CD8-positive, alpha-beta memory T cell (primary cell): ENCODE measurements at regions not wholly inside any gene's neighbourhood (a gene's known extent, or its start where the extent isn't known, plus 50 kb on each side); places are given as distances from the start of the nearest gene placed in this dataset.

Experiments
- CTCF ChIA-PET: fragments of 350-600 bp; sonication (Branson Sonifier 250); formaldehyde crosslinking; loops from one replicate; lab custom pipeline; 2021; ENCODE audit warnings: antibody characterized with exemption; lab: Charles Lee
- POLR2A ChIA-PET: fragments of 350-600 bp; sonication (Branson Sonifier 250); formaldehyde crosslinking; loops from one replicate; lab custom pipeline; 2021; ENCODE audit warnings: antibody characterized with exemption; lab: Charles Lee
- DNase-seq, 5 donors: peaks; one replicate each; pipeline versions ENCODE4 v3.0.0 to v3.0.0-alpha.2; 2020 to 2022; ENCODE audit warnings: mixed read lengths in 1 of 5
- H3K27ac ChIP-seq: one replicate; pipeline ENCODE4 v1.7.0; 2013; ENCODE audit warnings: low read depth, mild to moderate bottlenecking, low read length, moderate library complexity
- H3K27me3 ChIP-seq: 2 replicates; pipeline ENCODE4 v1.7.0; 2013; ENCODE audit warnings: low read length, mild to moderate bottlenecking; ENCODE audit not compliant: insufficient read depth, poor library complexity, severe bottlenecking
- H3K36me3 ChIP-seq: 2 replicates; pipeline ENCODE4 v1.7.0; 2013; ENCODE audit warnings: mild to moderate bottlenecking, low read length, moderate library complexity; ENCODE audit not compliant: insufficient read depth
- H3K4me1 ChIP-seq: 2 replicates; pipeline ENCODE4 v1.7.0; 2013; ENCODE audit warnings: mild to moderate bottlenecking, low read length, moderate library complexity; ENCODE audit not compliant: insufficient read depth
- H3K4me3 ChIP-seq: 2 replicates; pipeline ENCODE4 v1.7.0; 2013; ENCODE audit warnings: mild to moderate bottlenecking, low read length
- H3K9me3 ChIP-seq: 2 replicates; pipeline ENCODE4 v1.7.0; 2013; ENCODE audit warnings: mild to moderate bottlenecking, low read length
- H3K27ac Mint-ChIP-seq, 8 donors: one replicate each; pipeline ENCODE4 v1.8.0; 2020 to 2021; ENCODE audit warnings: mixed read lengths in 8 of 8, mild to moderate bottlenecking in 6 of 8, inconsistent platforms in 3 of 8, moderate library complexity in 3 of 8
- H3K27me3 Mint-ChIP-seq, 2 donors: one replicate each; pipeline ENCODE4 v1.8.0; 2020 to 2021; ENCODE audit warnings: mixed read lengths in 2 of 2, mild to moderate bottlenecking in 1 of 2, moderate library complexity in 1 of 2
- H3K36me3 Mint-ChIP-seq, 3 donors: one replicate each; pipeline ENCODE4 v1.8.0; 2020 to 2021; ENCODE audit warnings: mixed read lengths in 3 of 3, inconsistent platforms in 1 of 3, mild to moderate bottlenecking in 1 of 3
- H3K4me1 Mint-ChIP-seq, 3 donors: one replicate each; pipeline ENCODE4 v1.8.0; 2020 to 2021; ENCODE audit warnings: mixed read lengths in 3 of 3, inconsistent platforms in 1 of 3, mild to moderate bottlenecking in 1 of 3
- H3K4me3 Mint-ChIP-seq, 7 donors: one replicate each; pipeline ENCODE4 v1.8.0; 2020 to 2021; ENCODE audit warnings: mixed read lengths in 7 of 7, mild to moderate bottlenecking in 6 of 7, moderate library complexity in 4 of 7, inconsistent platforms in 2 of 7
- H3K9me3 Mint-ChIP-seq, 5 donors: one replicate each; pipeline ENCODE4 v1.8.0; 2020 to 2022; ENCODE audit warnings: mixed read lengths in 5 of 5, mild to moderate bottlenecking in 3 of 5, moderate library complexity in 2 of 5, inconsistent platforms in 1 of 5

- Histone ChIP-seq H3K4me3 (no peak overlapping the region), H3K9me3 (no peaks in the 10 kb centered on the region), H3K36me3 (no peaks in the 10 kb centered on the region), H3K27ac (no peak overlapping the region), H3K27me3 (no peaks in the 10 kb centered on the region), H3K4me1 (no peaks in the 10 kb centered on the region)
- CTCF ChIA-PET = no interaction called here
- Mint-ChIP-seq H3K4me1 (no peaks in the 10 kb centered on the region), H3K36me3 (peaks cover 0 to 3% (median 0%) of the 10 kb centered on the region in 3 donors), H3K27me3 (peaks cover 2 to 6% of the 10 kb centered on the region in 2 donors), H3K9me3 (peaks cover 0 to 6% (median 3%) of the 10 kb centered on the region in 5 donors), H3K27ac (no peak overlapping the region), H3K4me3 (no peak overlapping the region)
- DNase-seq = no peak
- POLR2A ChIA-PET = no interaction called here
Measured at GRCh38 chr10:3395041-3395440, 222.5 kb upstream of the PITRM1 start.

- ChIA-PET CTCF (no interaction called here), POLR2A (no interaction called here)
- Histone ChIP-seq H3K36me3 (no peaks in the 10 kb centered on the region), H3K4me3 (no peak overlapping the region), H3K9me3 (no peaks in the 10 kb centered on the region), H3K4me1 (no peaks in the 10 kb centered on the region), H3K27me3 (no peaks in the 10 kb centered on the region), H3K27ac (no peak overlapping the region)
- H3K36me3 Mint-ChIP-seq = peaks cover 0 to 3% (median 0%) of the 10 kb centered on the region in 3 donors
- no peaks in the 10 kb centered on the region for H3K4me1 Mint-ChIP-seq
- no peak overlapping the region for H3K4me3 Mint-ChIP-seq
- peaks cover 0 to 6% (median 3%) of the 10 kb centered on the region in 5 donors for H3K9me3 Mint-ChIP-seq
- no peak for DNase-seq
- no peak overlapping the region for H3K27ac Mint-ChIP-seq
- peaks cover 2 to 6% of the 10 kb centered on the region in 2 donors for H3K27me3 Mint-ChIP-seq
Measured at GRCh38 chr10:3393958-3394357, 221.4 kb upstream of the PITRM1 start.

- Mint-ChIP-seq H3K9me3 (peaks cover 0 to 6% (median 3%) of the 10 kb centered on the region in 5 donors), H3K4me1 (no peaks in the 10 kb centered on the region), H3K4me3 (no peak overlapping the region), H3K27ac (no peak overlapping the region), H3K27me3 (peaks cover 2 to 11% of the 10 kb centered on the region in 2 donors), H3K36me3 (peaks cover 0 to 3% (median 0%) of the 10 kb centered on the region in 3 donors)
- no peak for DNase-seq
- no peaks in the 10 kb centered on the region for H3K36me3 ChIP-seq
- H3K9me3 ChIP-seq = no peaks in the 10 kb centered on the region
- no peak overlapping the region for H3K4me3 ChIP-seq
- ChIA-PET CTCF (no interaction called here), POLR2A (interaction anchor here (1.2 kb wide), 1 partner anchor 63 kb away, joined by 3 read pairs; no protein-coding TSS in a partner anchor)
- no peak overlapping the region for H3K27ac ChIP-seq
- H3K4me1 ChIP-seq = no peaks in the 10 kb centered on the region
- H3K27me3 ChIP-seq = no peaks in the 10 kb centered on the region
Measured at GRCh38 chr10:3391657-3392056, 219.1 kb upstream of the PITRM1 start.

GRCh38 chr10:3389130-3389529 is 216.5 kb upstream of the PITRM1 start:
- DNase-seq = no peak

GRCh38 chr10:3385487-3385886 is 212.9 kb upstream of the PITRM1 start:
- Mint-ChIP-seq H3K27me3 (peaks cover 4 to 21% of the 10 kb centered on the region in 2 donors), H3K9me3 (peaks cover 8 to 19% (median 11%) of the 10 kb centered on the region in 5 donors), H3K4me1 (no peaks in the 10 kb centered on the region), H3K27ac (no peak overlapping the region), H3K36me3 (peaks cover 0 to 21% (median 0%) of the 10 kb centered on the region in 3 donors), H3K4me3 (no peak overlapping the region)
- no peaks in the 10 kb centered on the region for H3K4me1 ChIP-seq
- peaks cover 4% of the 10 kb centered on the region for H3K9me3 ChIP-seq
- H3K27ac ChIP-seq = no peak overlapping the region
- POLR2A ChIA-PET = no interaction called here
- H3K4me3 ChIP-seq = no peak overlapping the region
- DNase-seq = no peak
- H3K36me3 ChIP-seq = no peaks in the 10 kb centered on the region
- H3K27me3 ChIP-seq = no peaks in the 10 kb centered on the region
- CTCF ChIA-PET = no interaction called here

More at GRCh38 chr10:3389130-3389529, 216.5 kb upstream of the PITRM1 start:
- H3K4me3 ChIP-seq = no peak overlapping the region
- no peaks in the 10 kb centered on the region for H3K4me1 ChIP-seq
- POLR2A ChIA-PET = no interaction called here
- CTCF ChIA-PET = no interaction called here
- no peak overlapping the region for H3K4me3 Mint-ChIP-seq
- no peak overlapping the region for H3K27ac ChIP-seq
- H3K27ac Mint-ChIP-seq = no peak overlapping the region
- H3K4me1 Mint-ChIP-seq = no peaks in the 10 kb centered on the region
- peaks cover 3 to 25% of the 10 kb centered on the region in 2 donors for H3K27me3 Mint-ChIP-seq
- no peaks in the 10 kb centered on the region for H3K27me3 ChIP-seq
- peaks cover 4% of the 10 kb centered on the region for H3K9me3 ChIP-seq
- peaks cover 0 to 17% (median 0%) of the 10 kb centered on the region in 3 donors for H3K36me3 Mint-ChIP-seq
- no peaks in the 10 kb centered on the region for H3K36me3 ChIP-seq
- peaks cover 8 to 19% (median 11%) of the 10 kb centered on the region in 5 donors for H3K9me3 Mint-ChIP-seq

GRCh38 chr10:3382092-3382491 is 209.5 kb upstream of the PITRM1 start:
- Mint-ChIP-seq H3K4me1 (no peaks in the 10 kb centered on the region), H3K9me3 (peaks cover 11 to 29% (median 15%) of the 10 kb centered on the region in 5 donors), H3K36me3 (peaks cover 0 to 27% (median 2%) of the 10 kb centered on the region in 3 donors), H3K4me3 (no peak overlapping the region), H3K27ac (no peak overlapping the region), H3K27me3 (peaks cover 4 to 22% of the 10 kb centered on the region in 2 donors)
- Histone ChIP-seq H3K27me3 (no peaks in the 10 kb centered on the region), H3K36me3 (no peaks in the 10 kb centered on the region), H3K4me1 (no peaks in the 10 kb centered on the region), H3K4me3 (no peak overlapping the region), H3K27ac (no peak overlapping the region), H3K9me3 (peaks cover 4% of the 10 kb centered on the region)
- POLR2A ChIA-PET = no interaction called here
- CTCF ChIA-PET = no interaction called here
- no peak for DNase-seq

- no peaks in the 10 kb centered on the region for H3K4me1 ChIP-seq
- H3K27me3 Mint-ChIP-seq = peaks cover 4 to 33% of the 10 kb centered on the region in 2 donors
- DNase-seq = no peak
- no peak overlapping the region for H3K27ac ChIP-seq
- ChIA-PET POLR2A (no interaction called here), CTCF (no interaction called here)
- H3K4me1 Mint-ChIP-seq = no peaks in the 10 kb centered on the region
- H3K9me3 Mint-ChIP-seq = peaks cover 7 to 29% (median 13%) of the 10 kb centered on the region in 5 donors
- no peak overlapping the region for H3K4me3 Mint-ChIP-seq
- no peaks in the 10 kb centered on the region for H3K36me3 ChIP-seq
- H3K4me3 ChIP-seq = no peak overlapping the region
- H3K27me3 ChIP-seq = no peaks in the 10 kb centered on the region
- H3K9me3 ChIP-seq = peaks cover under 1% of the 10 kb centered on the region
- H3K36me3 Mint-ChIP-seq = peaks cover 0 to 24% (median 2%) of the 10 kb centered on the region in 3 donors
- no peak overlapping the region for H3K27ac Mint-ChIP-seq
Measured at GRCh38 chr10:3380406-3381050, 207.9 kb upstream of the PITRM1 start.

- POLR2A ChIA-PET = no interaction called here
- no peak overlapping the region for H3K4me3 Mint-ChIP-seq
Measured at GRCh38 chr10:3376631-3377030, 204.0 kb upstream of the PITRM1 start.

More at GRCh38 chr10:3376631-3377030, 204.0 kb upstream of the PITRM1 start:
- Mint-ChIP-seq H3K9me3 (peaks cover 0 to 18% (median 7%) of the 10 kb centered on the region in 5 donors), H3K36me3 (peaks cover 0 to 10% (median 2%) of the 10 kb centered on the region in 3 donors), H3K27me3 (peaks cover 2 to 26% of the 10 kb centered on the region in 2 donors), H3K4me1 (no peaks in the 10 kb centered on the region), H3K27ac (peak overlapping the region in 1 of 8 donors; percentile 38)
- no peaks in the 10 kb centered on the region for H3K36me3 ChIP-seq
- H3K27me3 ChIP-seq = no peaks in the 10 kb centered on the region
- CTCF ChIA-PET = no interaction called here
- DNase-seq = no peak
- no peaks in the 10 kb centered on the region for H3K9me3 ChIP-seq
- no peak overlapping the region for H3K4me3 ChIP-seq
- H3K27ac ChIP-seq = no peak overlapping the region
- no peaks in the 10 kb centered on the region for H3K4me1 ChIP-seq
